GM23338 (cell line): ENCODE measurements at regions not wholly inside any gene's neighbourhood (a gene's known extent, or its start where the extent isn't known, plus 50 kb on each side); places are given as distances from the start of the nearest gene placed in this dataset.

Experiments used
- ATAC-seq: fragments of 200-7000 bp; cut with Tn5 transposase; 3 replicates; pipeline ENCODE4 v1.9.1; 2020
- DNase-seq: peaks from one replicate; pipeline ENCODE4 v3.0.0-alpha.2; 2015; ENCODE audit warnings: low spot score
- H2AFZ ChIP-seq: fragments of 200-600 bp; sonication (generic); 2 replicates; pipeline ENCODE4 v1.8.0; 2016; ENCODE audit warnings: antibody characterized with exemption, mild to moderate bottlenecking, moderate library complexity
- H3F3A ChIP-seq: fragments of 200-600 bp; sonication (generic); replicated peaks from 2 replicates; pipeline ENCODE4 v1.8.0; 2017; ENCODE audit warnings: antibody characterized with exemption, mixed run types, low read depth
- H3K27ac ChIP-seq: fragments of 200-600 bp; sonication (generic); 2 replicates; pipeline ENCODE4 v1.6.1; 2016; ENCODE audit warnings: low read depth
- H3K27me3 ChIP-seq: fragments of 200-600 bp; sonication (generic); 2 replicates; pipeline ENCODE4 v1.8.0; 2016; ENCODE audit warnings: mild to moderate bottlenecking, mixed run types, moderate library complexity; ENCODE audit not compliant: insufficient read depth
- H3K36me3 ChIP-seq: fragments of 200-600 bp; sonication (generic); 2 replicates; pipeline ENCODE4 v1.8.0; 2016; ENCODE audit warnings: mild to moderate bottlenecking; ENCODE audit not compliant: insufficient read depth
- H3K4me1 ChIP-seq: fragments of 200-600 bp; sonication (generic); 2 replicates; pipeline ENCODE4 v1.8.0; 2016; ENCODE audit warnings: mild to moderate bottlenecking, moderate library complexity; ENCODE audit not compliant: insufficient read depth
- H3K4me2 ChIP-seq: fragments of 200-600 bp; sonication (generic); 2 replicates; pipeline ENCODE4 v1.7.1; 2017; ENCODE audit warnings: mixed run types
- H3K4me3 ChIP-seq: fragments of 200-600 bp; sonication (generic); 2 replicates; pipeline ENCODE4 v1.6.1; 2016; ENCODE audit warnings: mixed run types
- H3K79me2 ChIP-seq: fragments of 200-600 bp; sonication (generic); replicated peaks from 2 replicates; pipeline ENCODE4 v1.8.0; 2017; ENCODE audit warnings: mild to moderate bottlenecking; ENCODE audit not compliant: insufficient read depth
- H3K9me2 ChIP-seq: fragments of 200-600 bp; sonication (generic); 2 replicates; pipeline ENCODE4 v1.8.0; 2017; ENCODE audit not compliant: insufficient read depth
- H4K20me1 ChIP-seq: fragments of 200-600 bp; sonication (generic); replicated peaks from 2 replicates; pipeline ENCODE4 v1.8.0; 2017; ENCODE audit warnings: mild to moderate bottlenecking; ENCODE audit not compliant: insufficient read depth
- H3K27ac Mint-ChIP-seq: 2 replicates; pipeline ENCODE4 v1.8.0; 2020; ENCODE audit warnings: inconsistent platforms, mild to moderate bottlenecking, moderate library complexity, mixed read lengths
- H3K27me3 Mint-ChIP-seq: 3 replicates; pipeline ENCODE4 v1.8.0; 2022; ENCODE audit warnings: low read depth, mild to moderate bottlenecking, moderate library complexity, mixed read lengths, inconsistent platforms; ENCODE audit not compliant: insufficient read depth, poor library complexity
- H3K36me3 Mint-ChIP-seq: 3 replicates; pipeline ENCODE4 v1.8.0; 2021; ENCODE audit warnings: low read depth, mild to moderate bottlenecking, inconsistent platforms, moderate library complexity, mixed read lengths
- H3K4me1 Mint-ChIP-seq: 3 replicates; pipeline ENCODE4 v1.8.0; 2020; ENCODE audit warnings: mild to moderate bottlenecking, inconsistent platforms, mixed read lengths
- H3K4me3 Mint-ChIP-seq: 3 replicates; pipeline ENCODE4 v1.8.0; 2021; ENCODE audit warnings: moderate library complexity, mild to moderate bottlenecking, inconsistent platforms, mixed read lengths
- H3K9me3 Mint-ChIP-seq: 3 replicates; pipeline ENCODE4 v1.8.0; 2020; ENCODE audit warnings: moderate library complexity, mild to moderate bottlenecking, inconsistent platforms, mixed read lengths
- CREB1 ChIP-seq: fragments of 250-450 bp; sonication (Bioruptor Pico); IDR thresholded peaks from 2 replicates; pipeline ENCODE4 v1.5.0; 2020; ENCODE audit warnings: low read depth, mild to moderate bottlenecking, moderate library complexity
- CTCF ChIP-seq, 2 experiments: fragments of 200-600 bp in 1 of 2; sonication (generic) in 1 of 2; conservative IDR thresholded peaks; 2 replicates each; pipeline versions ENCODE4 v1.5.1 to v1.6.1; 2016 to 2017; ENCODE audit warnings: antibody characterized with exemption in 2 of 2, low read depth in 2 of 2, mild to moderate bottlenecking in 2 of 2, moderate library complexity in 1 of 2
- ETS1 ChIP-seq: IDR thresholded peaks from 2 replicates; pipeline ENCODE4 v1.6.1; 2016; ENCODE audit warnings: antibody characterized with exemption
- EZH2 ChIP-seq: fragments of 200-600 bp; sonication (generic); IDR thresholded peaks from one replicate; pipeline ENCODE4 v1.8.0; 2017; ENCODE audit warnings: antibody characterized with exemption, mild to moderate bottlenecking, low read depth; ENCODE audit not compliant: unreplicated experiment
- EZH2phosphoT487 ChIP-seq: fragments of 200-600 bp; sonication (generic); IDR thresholded peaks from one replicate; pipeline ENCODE4 v1.8.1; 2018; ENCODE audit warnings: antibody characterized with exemption; ENCODE audit not compliant: unreplicated experiment
- JUNB ChIP-seq: IDR thresholded peaks from one replicate; pipeline ENCODE4 v1.6.1; 2016; ENCODE audit warnings: antibody characterized with exemption; ENCODE audit not compliant: unreplicated experiment
- NANOG ChIP-seq: IDR thresholded peaks from 2 replicates; pipeline ENCODE4 v1.6.1; 2016; ENCODE audit warnings: antibody characterized with exemption, borderline replicate concordance
- POLR2AphosphoS5 ChIP-seq: IDR thresholded peaks from 2 replicates; pipeline ENCODE4 v1.6.1; 2016; ENCODE audit warnings: antibody characterized with exemption, low read depth
- REST ChIP-seq: IDR thresholded peaks from one replicate; pipeline ENCODE4 v1.6.1; 2018; ENCODE audit warnings: antibody characterized with exemption; ENCODE audit not compliant: unreplicated experiment
- STAT1 ChIP-seq: IDR thresholded peaks from one replicate; pipeline ENCODE4 v1.6.1; 2016; ENCODE audit warnings: antibody characterized with exemption; ENCODE audit not compliant: unreplicated experiment
- ZNF114 ChIP-seq: fragments of 250-450 bp; sonication (Bioruptor Pico); IDR thresholded peaks from 2 replicates; pipeline ENCODE4 v1.5.0; 2020; ENCODE audit warnings: mild to moderate bottlenecking, moderate library complexity
- ZNF331 ChIP-seq: fragments of 250-450 bp; sonication (Bioruptor Pico); IDR thresholded peaks from 2 replicates; pipeline ENCODE4 v1.5.0; 2020; ENCODE audit warnings: low read depth, mild to moderate bottlenecking, moderate library complexity
- ZNF462 ChIP-seq: fragments of 250-450 bp; sonication (Bioruptor Pico); IDR thresholded peaks from 2 replicates; pipeline ENCODE4 v1.5.0; 2020; ENCODE audit warnings: mild to moderate bottlenecking, moderate library complexity

GRCh38 chr21:38013741-38014140 lies 97.5 kb upstream of the KCNJ6 start:
- no peak overlapping the region for H3K27ac Mint-ChIP-seq
- Histone ChIP-seq H2AFZ (no peak overlapping the region), H3K27ac (no peak overlapping the region), H3K9me2 (0 out of 2 replicates have a peak, but pooled peaks cover 4% of the 10 kb centered on the region), H3K4me1 (peaks cover 4% of the 10 kb centered on the region; the same call in 1 of the 2 replicates), H3K4me2 (no peak overlapping the region), H4K20me1 (no peaks in the 10 kb centered on the region), H3F3A (no peaks in the 10 kb centered on the region), H3K79me2 (no peaks in the 10 kb centered on the region), H3K27me3 (no peaks in the 10 kb centered on the region), H3K4me3 (no peak overlapping the region), H3K36me3 (no peaks in the 10 kb centered on the region)
- H3K36me3 Mint-ChIP-seq, result peaks cover 2% of the 10 kb centered on the region; the same call in 2 of the 3 replicates
- ATAC-seq (no peak), DNase-seq (no peak)
- H3K27me3 Mint-ChIP-seq, result peaks cover 2% of the 10 kb centered on the region
- no peaks in the 10 kb centered on the region for H3K4me1 Mint-ChIP-seq
- H3K4me3 Mint-ChIP-seq, result no peak overlapping the region
- no peak for TF ChIP-seq STAT1
- no peak for TF ChIP-seq CTCF (conservative IDR thresholded peaks at IDR 0.05; ENCODE audit: low read depth in 2 of 2)
- no peak for TF ChIP-seq EZH2phosphoT487
- TF ChIP-seq ZNF462 (CRISPR knock-in tag), result no peak
- no peak for TF ChIP-seq JUNB
- TF ChIP-seq ZNF331, result no peak
- TF ChIP-seq NANOG, result no peak
- TF ChIP-seq CREB1 (CRISPR knock-in tag), result no peak
- TF ChIP-seq ZNF114 (CRISPR knock-in tag), result no peak
- TF ChIP-seq EZH2, result no peak
- TF ChIP-seq ETS1, result no peak
- TF ChIP-seq POLR2AphosphoS5, result no peak
- TF ChIP-seq REST, result no peak
- peaks cover 4% of the 10 kb centered on the region; the same call in 1 of the 3 replicates for H3K9me3 Mint-ChIP-seq
